ENCODE measurements at regions not wholly inside any gene's neighbourhood (a gene's known extent, or its start where the extent isn't known, plus 50 kb on each side); places are given as distances from the start of the nearest gene placed in this dataset.
A peak's percentile ranks its signal among the peaks of the same experiment; 100 is the strongest.

DNA sequence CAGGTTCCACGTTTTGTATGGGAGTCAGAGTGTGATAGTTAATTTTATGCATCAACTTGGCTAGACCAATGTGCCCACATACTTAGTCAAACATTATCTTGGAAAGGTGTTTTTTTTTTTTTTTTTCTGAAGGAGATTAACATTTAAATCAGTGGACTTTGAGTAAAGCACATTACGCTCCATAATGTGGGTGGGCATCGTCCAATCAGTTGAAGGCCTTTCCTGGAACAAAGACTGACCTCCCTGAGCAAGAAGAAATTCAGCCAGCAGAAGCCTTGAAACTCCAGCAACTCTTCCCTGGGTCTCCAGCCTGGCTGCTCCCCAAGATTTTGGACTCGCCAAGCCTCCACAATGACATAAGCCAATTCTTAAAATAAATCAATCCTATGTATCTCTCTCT, 711.4 kb downstream of the MTRR start:
- no peak for DNase-seq

DNA sequence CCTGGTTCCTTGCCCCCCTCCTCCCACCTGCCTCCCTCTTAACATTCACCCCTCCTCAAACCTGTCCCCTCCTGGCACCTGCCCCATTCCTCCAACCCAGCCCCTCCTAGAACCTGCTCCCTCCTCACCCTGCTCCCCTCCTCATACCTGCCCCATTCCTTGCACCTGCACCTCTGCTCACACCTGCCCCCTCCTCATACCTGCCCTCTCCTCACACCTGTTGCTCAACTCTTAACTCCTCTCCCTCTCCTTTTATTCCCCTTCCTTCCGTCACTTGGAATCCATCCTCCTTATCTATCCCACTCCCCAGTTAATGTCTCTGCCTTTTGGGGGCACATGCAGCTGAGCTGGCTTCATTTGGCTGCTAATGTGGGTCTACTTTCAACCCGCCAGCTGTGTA, 712.1 kb downstream of the MTRR start:
- DNase-seq: no peak

- DNase-seq: no peak
Measured at GRCh38 chr5:8585230-8586018, 716.5 kb downstream of the MTRR start.

DNA sequence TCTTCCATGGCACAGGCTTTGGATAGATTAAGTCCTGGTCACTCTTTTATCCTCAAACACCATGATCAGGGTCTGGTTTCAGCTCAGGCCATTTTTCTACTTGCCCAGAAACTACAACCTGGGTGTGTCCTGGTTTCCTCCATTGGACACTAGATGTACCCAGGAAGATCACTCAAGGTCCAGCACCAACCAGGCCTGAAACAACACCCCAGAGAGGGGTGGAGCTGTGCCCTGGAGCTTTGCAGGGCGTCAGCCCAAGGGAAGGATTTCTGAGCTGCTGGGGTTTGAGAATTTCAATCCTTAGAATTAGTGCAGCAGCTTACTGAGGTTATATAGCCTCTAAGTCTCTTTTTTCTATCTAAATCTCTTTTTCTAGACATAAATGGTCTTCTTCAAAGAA, 722.0 kb downstream of the MTRR start:
- no peak for DNase-seq

GRCh38 chr5:8598356-8598755, 729.4 kb downstream of the MTRR start:
- no peak for DNase-seq

DNA sequence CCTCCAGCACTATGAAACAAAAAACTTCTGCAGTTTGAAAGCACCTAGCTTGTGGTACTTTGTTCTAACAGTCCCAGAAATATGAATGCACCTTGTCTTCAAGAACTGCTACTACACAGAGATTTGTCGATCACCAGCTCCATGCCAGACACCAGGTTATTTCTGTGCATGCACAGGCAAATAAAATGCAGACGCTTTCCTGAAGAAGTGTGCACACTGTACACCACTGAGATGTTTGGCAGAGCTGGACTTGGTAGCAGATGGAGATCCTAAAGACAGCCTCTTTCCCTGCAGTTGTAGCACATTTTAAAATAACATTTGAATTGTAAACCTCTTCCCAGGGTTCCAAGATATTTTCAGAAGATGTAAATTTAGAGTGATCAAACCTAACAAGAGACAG, 730.0 kb downstream of the MTRR start:
- DNase-seq: no peak

- no peak for DNase-seq
Measured at GRCh38 chr5:8600843-8601242, 731.9 kb downstream of the MTRR start.

- DNase-seq: no peak
Measured at GRCh38 chr5:8601831-8602354, 732.9 kb downstream of the MTRR start.

GRCh38 chr5:8606231-8606630, 737.3 kb downstream of the MTRR start:
- no peak for DNase-seq

DNA sequence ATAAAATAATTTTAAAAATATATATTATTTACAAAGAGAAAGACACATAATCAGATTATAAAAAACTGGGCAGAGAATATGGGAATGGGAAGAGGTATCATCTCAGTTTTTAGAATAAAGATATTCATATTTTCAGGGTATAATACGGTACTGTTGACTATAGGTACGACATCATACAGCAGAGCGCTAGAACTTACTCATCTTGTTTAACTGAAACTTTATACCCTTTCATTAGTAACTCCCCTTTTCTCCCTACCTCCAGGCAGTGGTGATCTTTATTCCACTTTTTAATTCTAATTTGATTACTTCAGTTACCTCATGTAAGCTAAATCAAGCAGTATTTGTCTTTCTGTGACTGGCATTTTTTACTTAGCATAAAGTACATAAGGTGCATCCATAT, 742.1 kb downstream of the MTRR start:
- DNase-seq: no peak

- DNase-seq: no peak
Measured at GRCh38 chr5:8613078-8613685, 744.2 kb downstream of the MTRR start.

DNA sequence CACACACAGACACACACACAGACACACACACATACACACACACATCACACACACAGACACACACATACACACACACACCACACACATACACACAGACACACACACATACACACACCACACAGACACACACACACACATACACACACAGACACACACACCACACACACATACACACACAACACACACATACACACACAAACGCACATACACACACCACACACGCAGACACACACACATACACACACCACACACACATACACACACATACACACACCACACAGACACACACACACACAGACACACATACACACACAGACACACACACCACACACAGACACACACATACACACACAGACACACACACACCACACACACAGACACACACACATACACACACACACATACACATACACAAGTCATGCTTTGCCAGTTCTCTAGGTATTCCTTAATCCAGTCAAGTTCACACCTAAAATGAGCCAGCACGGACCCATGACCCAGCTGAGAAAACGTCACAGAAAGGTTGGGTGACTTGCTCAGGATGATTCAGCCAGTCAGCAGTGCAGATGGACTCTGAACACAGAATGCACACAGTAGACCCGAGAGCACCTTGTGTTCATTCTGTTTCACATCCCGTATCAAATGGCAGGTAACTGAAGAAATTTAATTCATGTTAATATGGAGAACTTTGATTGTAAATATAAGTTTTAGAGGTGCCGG, 746.4 kb downstream of the MTRR start:
- no peak for DNase-seq

GRCh38 chr5:8628521-8628920, 759.6 kb downstream of the MTRR start:
- peak; percentile 73 for DNase-seq

DNA sequence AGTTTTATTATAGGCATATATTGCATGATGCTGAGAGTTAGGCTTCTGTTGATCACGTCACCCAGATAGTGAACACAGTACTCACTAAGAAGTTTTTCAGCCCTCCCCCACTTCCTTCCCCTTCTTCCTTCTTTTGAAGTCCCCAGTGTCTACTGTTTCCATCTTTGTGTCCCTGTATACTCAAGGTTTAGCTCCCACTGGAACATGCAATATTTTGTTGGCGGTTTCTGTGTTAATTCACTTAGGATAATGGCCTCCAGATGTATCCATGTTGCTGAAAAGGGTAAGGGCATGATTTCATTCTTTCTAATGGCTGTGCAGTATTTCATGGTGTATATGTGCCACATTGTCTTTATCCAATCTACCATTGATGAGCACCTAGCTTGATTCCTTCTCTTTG, 764.3 kb downstream of the MTRR start:
- DNase-seq: no peak

DNA sequence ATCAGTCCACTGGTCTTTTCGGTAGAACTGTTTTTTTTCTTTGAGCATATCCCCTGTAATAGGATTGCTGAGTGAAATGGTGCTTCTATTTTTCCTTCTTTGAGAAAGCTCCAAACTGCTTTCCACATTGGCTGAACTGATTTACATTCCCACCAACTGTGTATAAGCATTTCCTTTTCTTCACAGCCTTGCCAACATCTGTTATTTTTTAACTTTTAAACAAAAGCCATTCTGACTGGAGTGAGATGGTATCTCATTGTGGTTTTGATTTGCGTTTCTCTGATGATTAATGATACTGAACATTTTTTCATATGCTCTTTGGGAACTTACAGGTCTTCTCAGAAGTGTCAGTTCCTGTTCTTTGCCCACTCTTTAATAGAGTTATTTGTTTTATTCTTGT, 764.7 kb downstream of the MTRR start:
- no peak for DNase-seq

DNA sequence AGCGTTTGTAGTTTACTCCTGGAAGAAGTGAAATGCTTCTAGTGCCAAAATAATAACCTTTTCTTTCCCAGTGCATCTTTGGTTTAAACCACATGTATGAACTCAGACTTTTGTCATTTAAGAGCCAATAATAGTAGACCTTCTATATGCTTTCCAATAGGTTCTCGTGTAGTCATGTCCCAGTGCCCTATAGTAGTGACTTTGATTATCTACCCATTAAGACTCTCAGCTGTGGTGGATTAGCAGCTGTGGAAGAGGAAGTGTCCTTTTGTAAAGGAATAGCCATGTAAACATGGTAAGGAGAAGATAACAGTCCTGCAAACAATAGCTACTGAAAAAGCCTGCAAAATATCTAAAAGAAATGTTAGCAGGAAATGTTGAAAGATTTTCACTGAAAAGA, 765.3 kb downstream of the MTRR start:
- DNase-seq: no peak

DNA sequence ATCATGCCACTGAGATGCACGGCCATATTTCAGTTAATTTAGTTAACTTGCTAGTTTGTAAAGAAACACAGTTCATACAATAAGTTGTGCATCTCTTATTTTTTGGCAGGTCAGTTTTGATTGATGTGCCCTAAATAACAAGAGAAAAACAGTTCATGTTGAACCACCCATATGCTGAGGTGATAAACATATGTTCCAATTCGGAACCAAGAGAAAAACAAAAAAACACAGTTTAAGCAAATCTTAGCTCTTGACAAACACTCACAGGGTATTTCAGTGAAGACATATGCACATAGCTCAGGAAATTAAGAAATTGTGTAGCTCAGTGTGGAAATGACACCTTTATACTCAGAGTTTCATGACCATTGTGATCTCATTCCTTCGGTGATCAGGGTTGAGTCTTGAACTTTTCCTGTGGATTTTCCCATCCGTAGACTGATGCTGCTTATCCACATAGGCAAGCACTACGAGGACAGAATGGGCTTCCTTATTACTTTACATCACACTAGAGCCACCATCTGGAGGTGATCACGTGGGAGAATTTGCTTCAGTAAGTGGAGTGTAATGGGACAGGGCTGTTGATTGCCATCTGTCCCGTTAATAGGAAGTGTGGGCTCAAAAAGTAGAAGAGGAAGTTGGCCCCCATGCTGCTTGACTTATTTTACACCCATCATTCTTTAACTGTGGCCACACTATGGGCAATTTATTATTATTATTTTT, 773.0 kb downstream of the MTRR start:
- no peak for DNase-seq

DNA sequence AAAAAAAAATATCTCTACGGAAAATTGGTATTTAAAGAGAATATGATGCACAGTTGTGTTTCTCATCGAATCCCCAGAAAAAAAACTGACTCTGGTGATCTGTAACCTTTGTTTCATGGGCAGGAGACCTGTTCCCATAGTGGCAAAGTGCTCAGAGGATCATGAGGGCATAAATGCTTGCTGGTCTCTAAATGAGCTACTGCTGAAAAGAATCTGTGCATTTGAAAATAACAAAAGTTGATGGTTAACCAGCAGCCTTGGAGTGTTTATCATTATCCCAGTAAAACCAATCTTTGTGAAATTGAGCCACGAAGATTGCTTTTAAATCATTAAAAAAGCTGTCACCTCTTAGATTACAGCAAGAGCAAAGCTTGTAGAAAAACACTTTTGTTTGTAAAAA, 775.4 kb downstream of the MTRR start:
- no peak for DNase-seq

DNA sequence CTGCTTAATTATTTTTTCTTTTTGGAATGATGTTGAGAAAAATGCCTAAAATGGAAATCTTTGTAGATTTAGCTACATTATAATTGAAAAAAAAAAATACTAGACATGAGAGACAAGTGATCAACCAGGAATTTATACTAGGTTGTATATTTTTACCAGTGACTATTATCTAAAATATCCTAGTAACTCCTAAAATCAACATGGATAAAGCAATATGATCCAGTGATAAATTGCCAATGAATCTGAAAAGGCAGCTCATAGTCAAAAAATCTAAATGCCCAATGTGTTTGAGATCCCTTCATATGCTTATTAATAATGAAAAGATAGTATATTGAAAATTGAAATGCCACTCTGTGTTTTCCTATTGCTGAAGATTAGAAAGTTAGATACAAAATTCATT, 778.2 kb downstream of the MTRR start:
- no peak for DNase-seq

DNA sequence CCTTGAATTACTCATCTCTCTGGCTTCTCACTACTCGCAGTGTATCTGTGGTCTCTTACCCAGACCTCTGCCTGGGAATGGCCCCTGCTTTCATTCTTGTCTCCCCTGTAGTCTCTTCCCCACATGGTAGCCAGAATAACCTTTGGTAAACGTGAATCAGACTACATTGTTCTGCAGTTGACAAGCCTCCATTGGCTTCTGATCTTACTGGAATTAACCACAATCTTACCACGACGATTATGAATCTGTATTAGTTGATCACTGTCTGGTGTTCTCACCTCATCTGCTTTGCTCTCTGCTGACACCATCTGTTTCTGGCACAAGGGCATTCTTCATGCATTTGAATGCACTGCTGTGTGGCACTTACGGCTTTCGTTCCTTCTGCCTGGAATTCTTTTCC, 781.2 kb downstream of the MTRR start:
- DNase-seq: no peak

DNA sequence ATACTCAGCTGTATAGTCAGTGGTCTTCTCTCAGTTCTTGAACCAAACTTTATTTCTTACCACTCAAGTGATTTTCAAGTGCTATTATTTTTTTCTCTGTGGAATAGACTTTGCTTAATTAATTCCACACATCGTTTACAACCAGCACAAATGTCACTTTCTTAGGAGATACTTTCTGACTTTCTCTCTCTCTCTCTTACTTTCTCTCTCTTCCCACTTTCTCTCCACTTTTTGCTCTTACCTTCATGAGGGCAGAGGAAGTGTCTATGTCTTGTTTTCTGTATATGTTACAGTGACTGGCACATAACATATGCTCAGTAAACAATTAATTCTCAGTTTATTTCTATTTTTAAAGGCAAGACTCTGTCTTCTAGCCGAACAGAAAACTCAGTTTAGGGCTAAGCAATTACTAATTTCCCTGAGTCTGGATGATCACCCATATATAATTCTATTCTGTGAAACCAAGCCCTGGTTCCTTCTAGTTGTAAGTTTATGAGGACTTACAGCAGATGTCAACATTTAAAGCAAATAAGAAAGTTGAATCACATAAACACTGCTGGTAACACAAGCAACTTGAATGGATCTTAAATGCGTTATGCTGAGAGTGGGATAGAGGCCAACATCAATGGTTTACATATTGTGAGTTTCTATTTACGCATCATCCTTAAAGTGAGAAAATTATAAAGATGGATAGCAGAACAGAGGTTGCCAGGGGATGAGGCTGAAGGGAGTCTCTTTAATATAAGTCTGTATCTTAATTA, 791.4 kb downstream of the MTRR start:
- no peak for DNase-seq

- DNase-seq: no peak
Measured at GRCh38 chr5:8663374-8663773, 794.4 kb downstream of the MTRR start.

DNA sequence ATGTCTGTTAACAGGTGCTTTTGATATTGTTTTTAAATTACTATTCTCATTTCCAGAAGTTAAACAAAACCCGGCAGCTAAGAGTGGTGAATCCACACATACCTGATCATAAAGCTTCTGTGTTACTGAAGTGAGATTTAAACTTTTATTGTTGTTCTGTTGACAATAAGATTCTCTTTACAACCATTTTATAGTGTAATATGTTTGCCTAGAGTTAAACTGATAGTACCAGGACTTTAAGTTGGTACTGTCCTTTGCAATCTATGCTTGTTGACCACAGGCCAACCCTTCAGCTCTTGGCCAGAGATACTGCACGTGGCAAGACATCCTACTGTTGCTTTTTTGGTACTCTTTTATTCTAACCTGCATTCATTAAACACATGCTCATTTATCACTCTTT, 806.2 kb downstream of the MTRR start:
- DNase-seq: no peak

Measured in NCI-H1092 (cell line).